HCT116 (cell line): ENCODE measurements at regions not wholly inside any gene's neighbourhood (a gene's known extent, or its start where the extent isn't known, plus 50 kb on each side); places are given as distances from the start of the nearest gene placed in this dataset.

Experiments used
- ATAC-seq: fragments of 200-7000 bp; cut with Tn5 transposase; 2 replicates; pipeline ENCODE4 v1.9.1; 2020; ENCODE audit warnings: mild to moderate bottlenecking, moderate library complexity
- BruUV-seq: library from RNA; stranded (reverse); fragments of 400-500 nt; replicated peaks from 2 replicates; lab custom pipeline; 2021; lab: Mats Ljungman, UMichigan
- CTCF ChIA-PET: fragments of 300-600 bp; sonication (Branson Sonifier 250); formaldehyde crosslinking; loops from one replicate; lab custom pipeline; 2021; ENCODE audit warnings: antibody characterized with exemption; lab: Charles Lee
- POLR2A ChIA-PET: fragments of 300-600, 350-600 bp; sonication (Branson Sonifier 250); formaldehyde crosslinking; loops from one replicate; lab custom pipeline; 2021; ENCODE audit warnings: antibody characterized with exemption; lab: Charles Lee
- RAD21 ChIA-PET, 2 experiments: fragments of 300-600 bp; sonication (Branson Sonifier 250); formaldehyde crosslinking; loops; one replicate each; lab custom pipeline; 2023; ENCODE audit warnings: low total read pairs in 2 of 2; ENCODE audit not compliant: uncharacterized antibody in 2 of 2, unreplicated experiment in 2 of 2, low non-redundant PET in 1 of 2; lab: Charles Lee
- DNase-seq: peaks from one replicate; pipeline ENCODE4 v3.0.0-alpha.2; 2010; ENCODE audit warnings: low read depth, low spot score
- H2AFZ ChIP-seq: fragments of 200-600 bp; shearing (Covaris generic), sonication (generic); 2 replicates; pipeline ENCODE4 v1.6.1; 2017; ENCODE audit warnings: low read depth, mixed run types, mixed read lengths, antibody characterized with exemption, low read length; ENCODE audit not compliant: poor library complexity, severe bottlenecking
- H3K27ac ChIP-seq: 2 replicates; pipeline ENCODE4 v1.5.1; 2012; ENCODE audit warnings: low read depth, low read length
- H3K27me3 ChIP-seq: fragments of 200-600 bp; sonication (generic); 2 replicates; pipeline ENCODE4 v1.6.1; 2016; ENCODE audit warnings: mixed run types, low read length, mixed read lengths; ENCODE audit not compliant: insufficient read depth
- H3K36me3 ChIP-seq, 2 experiments: fragments of 200-500 bp in 1 of 2; fragments of 200-600 bp in 1 of 2; sonication (Bioruptor generic) in 1 of 2; sonication (generic) in 1 of 2; 2 replicates each; pipeline versions ENCODE4 v1.5.1 to v1.6.1; 2014 to 2016; ENCODE audit warnings: low read length in 2 of 2, inconsistent platforms in 1 of 2, mixed read lengths in 1 of 2, mixed run types in 1 of 2; ENCODE audit not compliant: insufficient read depth in 2 of 2, control insufficient read depth in 1 of 2
- H3K4me1 ChIP-seq, 2 experiments: fragments of 200-600 bp in 1 of 2; sonication (generic) in 1 of 2; 2 replicates each; pipeline versions ENCODE4 v1.5.1 to v1.6.1; 2012 to 2017; ENCODE audit warnings: low read length in 2 of 2, inconsistent platforms in 1 of 2, mild to moderate bottlenecking in 1 of 2, mixed read lengths in 1 of 2, mixed run types in 1 of 2, moderate library complexity in 1 of 2; ENCODE audit not compliant: insufficient read depth in 2 of 2, control insufficient read depth in 1 of 2
- H3K4me2 ChIP-seq: fragments of 200-600 bp; sonication (generic); 2 replicates; pipeline ENCODE4 v1.6.1; 2017; ENCODE audit warnings: mixed run types, low read length, mixed read lengths
- H3K4me3 ChIP-seq, 2 experiments: fragments of 200-600 bp in 1 of 2; sonication (generic) in 1 of 2; replicated peaks in 1 of 2; 2 replicates each; pipeline ENCODE4 v1.5.1; 2011 to 2016; ENCODE audit warnings: low read length in 2 of 2, control low read depth in 1 of 2, low read depth in 1 of 2, mild to moderate bottlenecking in 1 of 2, mixed read lengths in 1 of 2, mixed run types in 1 of 2
- H3K79me2 ChIP-seq: fragments of 200-600 bp; sonication (generic); 2 replicates; pipeline ENCODE4 v1.6.1; 2017; ENCODE audit warnings: mild to moderate bottlenecking, mixed run types, low read length, moderate library complexity, mixed read lengths; ENCODE audit not compliant: insufficient read depth
- H3K9ac ChIP-seq: fragments of 200-600 bp; sonication (generic); 2 replicates; pipeline ENCODE4 v1.6.1; 2016; ENCODE audit warnings: low read length, mixed read lengths
- H3K9me2 ChIP-seq: fragments of 200-600 bp; sonication (generic), shearing (Covaris generic); 2 replicates; pipeline ENCODE4 v1.6.1; 2017; ENCODE audit warnings: mixed run types, mild to moderate bottlenecking, moderate library complexity; ENCODE audit not compliant: insufficient read depth
- H3K9me3 ChIP-seq, 2 experiments: fragments of 200-500 bp in 1 of 2; fragments of 200-600 bp in 1 of 2; sonication (Bioruptor generic) in 1 of 2; sonication (generic) in 1 of 2; 2 replicates each; pipeline ENCODE4 v1.6.1; 2014 to 2017; ENCODE audit warnings: low read length in 2 of 2, mixed read lengths in 2 of 2, inconsistent platforms in 1 of 2, low read depth in 1 of 2, mild to moderate bottlenecking in 1 of 2, mixed run types in 1 of 2, moderate library complexity in 1 of 2; ENCODE audit not compliant: control insufficient read depth in 1 of 2, insufficient read depth in 1 of 2
- H4K20me1 ChIP-seq: fragments of 200-600 bp; sonication (generic), shearing (Covaris generic); 2 replicates; pipeline ENCODE4 v1.6.1; 2017; ENCODE audit warnings: mixed run types, mild to moderate bottlenecking, moderate library complexity; ENCODE audit not compliant: insufficient read depth
- CBX3 ChIP-seq: IDR thresholded peaks from 2 replicates; pipeline ENCODE4 v1.6.1; 2012; ENCODE audit warnings: low read depth
- CEBPB ChIP-seq: IDR thresholded peaks from 2 replicates; pipeline ENCODE4 v1.6.1; 2012; ENCODE audit warnings: low read depth
- EGR1 ChIP-seq: IDR thresholded peaks from 2 replicates; pipeline ENCODE4 v1.6.1; 2012; ENCODE audit warnings: low read depth
- EZH2phosphoT487 ChIP-seq: fragments of 200-600 bp; IDR thresholded peaks from 2 replicates; pipeline ENCODE4 v1.6.1; 2018; ENCODE audit warnings: antibody characterized with exemption, borderline replicate concordance
- FOSL1 ChIP-seq: IDR thresholded peaks from 2 replicates; pipeline ENCODE4 v1.6.1; 2012; ENCODE audit warnings: low read depth
- JUND ChIP-seq: IDR thresholded peaks from 2 replicates; pipeline ENCODE4 v1.6.1; 2012
- POLR2A ChIP-seq: IDR thresholded peaks from 2 replicates; pipeline ENCODE4 v1.7.0; 2011; ENCODE audit warnings: borderline replicate concordance; ENCODE audit not compliant: insufficient read depth, insufficient read length; ENCODE audit errors: extremely low read depth
- YY1 ChIP-seq: IDR thresholded peaks from 2 replicates; pipeline ENCODE4 v1.6.1; 2011; ENCODE audit warnings: low read length, low read depth, moderate library complexity, mild to moderate bottlenecking; ENCODE audit not compliant: insufficient replicate concordance; ENCODE audit errors: extremely low read depth
- ZFX ChIP-seq: fragments of 450-650 bp; IDR thresholded peaks from 2 replicates; pipeline ENCODE4 v1.6.1; 2017
- ZNF274 ChIP-seq: fragments of 200-500 bp; sonication (Bioruptor generic); IDR thresholded peaks from 2 replicates; pipeline ENCODE4 v1.6.1; 2014; ENCODE audit warnings: mild to moderate bottlenecking, low read depth, low read length, inconsistent platforms
- intact Hi-C: fragments of 100-400 bp; cut with micrococcal nuclease; formaldehyde crosslinking; loops from 2 replicates; pipeline ENCODE4 v1.10.0; 2022
- TF ChIP-seq, protein P1 (sequence below): IDR thresholded peaks from 2 replicates; pipeline ENCODE4 v1.6.1; 2011; ENCODE audit warnings: mild to moderate bottlenecking, low read length, moderate library complexity; ENCODE audit not compliant: insufficient replicate concordance; ENCODE audit errors: extremely low read depth

DNA sequence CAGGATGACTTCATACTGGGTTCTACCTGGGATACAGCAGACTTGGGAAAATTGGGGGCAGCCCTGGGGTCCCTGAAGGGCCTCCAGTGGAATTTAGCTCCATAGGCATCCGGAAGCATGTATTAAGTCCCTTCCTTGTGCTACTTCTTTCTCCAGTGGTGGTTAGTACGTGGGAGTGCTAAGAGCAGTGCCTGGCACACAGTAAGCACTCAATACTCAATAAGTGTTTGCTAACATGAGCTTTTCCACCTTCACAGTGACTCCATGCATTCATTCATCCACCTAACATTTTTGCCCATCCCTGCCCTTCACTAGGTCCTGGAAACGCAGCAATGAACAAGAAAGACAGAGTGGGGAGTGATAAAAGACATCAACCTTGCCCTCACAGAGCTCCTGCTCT is 120.5 kb downstream of the MN1 start:
- H3K27me3 ChIP-seq, result no peaks in the 10 kb centered on the region
- ChIA-PET CTCF (interaction anchor here (2.3 kb wide), 1 partner anchor 10 kb away, joined by 6 read pairs; no protein-coding TSS in a partner anchor), POLR2A (interaction anchor here (2.9 kb wide), 1 partner anchor 10 kb away, joined by 10 read pairs; no protein-coding TSS in a partner anchor), RAD21 (no interaction called here)
- H3K9me2 ChIP-seq, result no peaks in the 10 kb centered on the region
- no peak overlapping the region for H2AFZ ChIP-seq
- intact Hi-C loops, result no loop called here
- DNase-seq (no peak), ATAC-seq (no peak)
- H3K9ac ChIP-seq, result no peak overlapping the region
- no peak overlapping the region for H3K4me2 ChIP-seq
- no peak overlapping the region for H3K27ac ChIP-seq
- no peaks in the 10 kb centered on the region for H3K9me3 ChIP-seq
- H3K4me3 ChIP-seq, result no peak overlapping the region
- no peaks in the 10 kb centered on the region for H3K79me2 ChIP-seq
- no TSS peak for BruUV-seq
- H3K4me1 ChIP-seq, result peaks cover 7% of the 10 kb centered on the region in 2 experiments; a peak in 3 of 4 replicates
- TF ChIP-seq CEBPB (no peak), POLR2A (no peak), YY1 (no peak), FOSL1 (no peak), ZNF274 (no peak), ZFX (no peak), EZH2phosphoT487 (no peak), JUND (no peak), CBX3 (no peak), EGR1 (no peak)
- TF ChIP-seq, protein P1, sequence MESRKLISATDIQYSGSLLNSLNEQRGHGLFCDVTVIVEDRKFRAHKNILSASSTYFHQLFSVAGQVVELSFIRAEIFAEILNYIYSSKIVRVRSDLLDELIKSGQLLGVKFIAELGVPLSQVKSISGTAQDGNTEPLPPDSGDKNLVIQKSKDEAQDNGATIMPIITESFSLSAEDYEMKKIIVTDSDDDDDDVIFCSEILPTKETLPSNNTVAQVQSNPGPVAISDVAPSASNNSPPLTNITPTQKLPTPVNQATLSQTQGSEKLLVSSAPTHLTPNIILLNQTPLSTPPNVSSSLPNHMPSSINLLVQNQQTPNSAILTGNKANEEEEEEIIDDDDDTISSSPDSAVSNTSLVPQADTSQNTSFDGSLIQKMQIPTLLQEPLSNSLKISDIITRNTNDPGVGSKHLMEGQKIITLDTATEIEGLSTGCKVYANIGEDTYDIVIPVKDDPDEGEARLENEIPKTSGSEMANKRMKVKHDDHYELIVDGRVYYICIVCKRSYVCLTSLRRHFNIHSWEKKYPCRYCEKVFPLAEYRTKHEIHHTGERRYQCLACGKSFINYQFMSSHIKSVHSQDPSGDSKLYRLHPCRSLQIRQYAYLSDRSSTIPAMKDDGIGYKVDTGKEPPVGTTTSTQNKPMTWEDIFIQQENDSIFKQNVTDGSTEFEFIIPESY, result no peak
- no peaks in the 10 kb centered on the region for H4K20me1 ChIP-seq
- no peaks in the 10 kb centered on the region for H3K36me3 ChIP-seq
